Subcutaneous abdominal adipose tissue (tissue), 5 donors: ENCODE measurements at regions not wholly inside any gene's neighbourhood (a gene's known extent, or its start where the extent isn't known, plus 50 kb on each side); places are given as distances from the start of the nearest gene placed in this dataset.

Experiments used
- H3K27ac ChIP-seq: one replicate; pipeline ENCODE4 v1.7.0; 2013; ENCODE audit warnings: low read depth, mild to moderate bottlenecking, inconsistent platforms, low read length, moderate library complexity
- H3K27me3 ChIP-seq, 5 donors: one replicate each; pipeline ENCODE4 v1.7.0; 2013; ENCODE audit warnings: low read length in 5 of 5, inconsistent platforms in 1 of 5; ENCODE audit not compliant: control insufficient read depth in 5 of 5, insufficient read depth in 4 of 5
- H3K36me3 ChIP-seq, 5 donors: one replicate each; pipeline ENCODE4 v1.7.0; 2013; ENCODE audit warnings: low read length in 5 of 5; ENCODE audit not compliant: control insufficient read depth in 5 of 5, insufficient read depth in 5 of 5
- H3K4me1 ChIP-seq, 5 donors: one replicate each; pipeline ENCODE4 v1.7.0; 2013; ENCODE audit warnings: low read length in 5 of 5, mild to moderate bottlenecking in 3 of 5, moderate library complexity in 1 of 5; ENCODE audit not compliant: control insufficient read depth in 5 of 5, insufficient read depth in 5 of 5
- H3K4me3 ChIP-seq, 5 donors: one replicate each; pipeline ENCODE4 v1.7.0; 2013; ENCODE audit warnings: low read length in 5 of 5, low read depth in 1 of 5
- H3K9ac ChIP-seq, 5 donors: one replicate each; pipeline ENCODE4 v1.7.0; 2013; ENCODE audit warnings: low read length in 5 of 5, mild to moderate bottlenecking in 4 of 5, moderate library complexity in 3 of 5
- H3K9me3 ChIP-seq, 5 donors: one replicate each; pipeline ENCODE4 v1.7.0; 2013; ENCODE audit warnings: low read length in 5 of 5; ENCODE audit not compliant: control insufficient read depth in 5 of 5
- donor health status: healthy.
- donor health status: healthy.
- donor health status: healthy.
- donor health status: healthy.
- donor health status: healthy.

GRCh38 chr6:155894758-155895157 lies 439.1 kb upstream of the NOX3 start:
- no peaks in the 10 kb centered on the region for H3K27me3 ChIP-seq
- H3K9me3 ChIP-seq, result no peaks in the 10 kb centered on the region
- H3K9ac ChIP-seq, result no peak overlapping the region
- H3K4me1 ChIP-seq, result peaks cover 0 to 2% (median 0%) of the 10 kb centered on the region in 5 donors
- no peak overlapping the region for H3K4me3 ChIP-seq
- H3K36me3 ChIP-seq, result no peaks in the 10 kb centered on the region
- no peak overlapping the region for H3K27ac ChIP-seq

GRCh38 chr6:155894262-155894661 lies 438.6 kb upstream of the NOX3 start:
- H3K9ac ChIP-seq, result no peak overlapping the region
- no peaks in the 10 kb centered on the region for H3K9me3 ChIP-seq
- no peaks in the 10 kb centered on the region for H3K27me3 ChIP-seq
- H3K36me3 ChIP-seq, result no peaks in the 10 kb centered on the region
- H3K27ac ChIP-seq, result no peak overlapping the region
- H3K4me3 ChIP-seq, result no peak overlapping the region
- H3K4me1 ChIP-seq, result peaks cover 0 to 2% (median 0%) of the 10 kb centered on the region in 5 donors

GRCh38 chr6:155890409-155890808 lies 434.8 kb upstream of the NOX3 start:
- no peaks in the 10 kb centered on the region for H3K36me3 ChIP-seq
- H3K9ac ChIP-seq, result no peak overlapping the region
- no peak overlapping the region for H3K27ac ChIP-seq
- no peaks in the 10 kb centered on the region for H3K27me3 ChIP-seq
- no peak overlapping the region for H3K4me3 ChIP-seq
- H3K9me3 ChIP-seq, result no peaks in the 10 kb centered on the region
- peaks cover 0 to 2% (median 0%) of the 10 kb centered on the region in 5 donors for H3K4me1 ChIP-seq

- Histone ChIP-seq H3K4me1 (peaks cover 0 to 2% (median 0%) of the 10 kb centered on the region in 5 donors), H3K27ac (no peak overlapping the region), H3K36me3 (no peaks in the 10 kb centered on the region), H3K9ac (no peak overlapping the region), H3K9me3 (no peaks in the 10 kb centered on the region), H3K27me3 (no peaks in the 10 kb centered on the region), H3K4me3 (no peak overlapping the region)
These were observed 433.8 kb upstream of the NOX3 start for GRCh38 chr6:155889410-155889809.

GRCh38 chr6:155887421-155887820 lies 431.8 kb upstream of the NOX3 start:
- Histone ChIP-seq H3K27me3 (no peaks in the 10 kb centered on the region), H3K9ac (no peak overlapping the region), H3K36me3 (no peaks in the 10 kb centered on the region), H3K4me1 (peaks cover 0 to 8% (median 0%) of the 10 kb centered on the region in 5 donors), H3K27ac (no peak overlapping the region), H3K9me3 (no peaks in the 10 kb centered on the region), H3K4me3 (no peak overlapping the region)

- no peak overlapping the region for H3K4me3 ChIP-seq
- H3K4me1 ChIP-seq, result peaks cover 0 to 18% (median 0%) of the 10 kb centered on the region in 5 donors
- no peaks in the 10 kb centered on the region for H3K27me3 ChIP-seq
- no peak overlapping the region for H3K27ac ChIP-seq
- H3K36me3 ChIP-seq, result no peaks in the 10 kb centered on the region
- H3K9me3 ChIP-seq, result no peaks in the 10 kb centered on the region
- H3K9ac ChIP-seq, result no peak overlapping the region
These were observed 428.1 kb upstream of the NOX3 start for GRCh38 chr6:155883741-155884140.

- no peak overlapping the region for H3K4me3 ChIP-seq
- peaks cover 0 to 18% (median 0%) of the 10 kb centered on the region in 5 donors for H3K4me1 ChIP-seq
- H3K9me3 ChIP-seq, result no peaks in the 10 kb centered on the region
- no peak overlapping the region for H3K27ac ChIP-seq
- H3K36me3 ChIP-seq, result no peaks in the 10 kb centered on the region
- no peak overlapping the region for H3K9ac ChIP-seq
- no peaks in the 10 kb centered on the region for H3K27me3 ChIP-seq
These were observed 427.7 kb upstream of the NOX3 start for GRCh38 chr6:155883334-155883731.

- Histone ChIP-seq H3K27me3 (no peaks in the 10 kb centered on the region), H3K27ac (no peak overlapping the region), H3K36me3 (no peaks in the 10 kb centered on the region), H3K9me3 (no peaks in the 10 kb centered on the region), H3K9ac (no peak overlapping the region), H3K4me3 (no peak overlapping the region), H3K4me1 (peaks cover 0 to 18% (median 0%) of the 10 kb centered on the region in 5 donors)
These were observed 427.1 kb upstream of the NOX3 start for GRCh38 chr6:155882527-155883333.

GRCh38 chr6:155881826-155882526 lies 426.3 kb upstream of the NOX3 start:
- Histone ChIP-seq H3K9me3 (no peaks in the 10 kb centered on the region), H3K27ac (no peak overlapping the region), H3K9ac (no peak overlapping the region), H3K36me3 (no peaks in the 10 kb centered on the region), H3K4me3 (no peak overlapping the region), H3K27me3 (no peaks in the 10 kb centered on the region), H3K4me1 (peaks cover 0 to 18% (median 0%) of the 10 kb centered on the region in 5 donors)

- no peak overlapping the region for H3K4me3 ChIP-seq
- H3K27ac ChIP-seq, result no peak overlapping the region
- H3K27me3 ChIP-seq, result no peaks in the 10 kb centered on the region
- peaks cover 0 to 18% (median 0%) of the 10 kb centered on the region in 5 donors for H3K4me1 ChIP-seq
- no peak overlapping the region for H3K9ac ChIP-seq
- H3K36me3 ChIP-seq, result no peaks in the 10 kb centered on the region
- H3K9me3 ChIP-seq, result no peaks in the 10 kb centered on the region
These were observed 425.3 kb upstream of the NOX3 start for GRCh38 chr6:155880900-155881299.
